Stimulated activated effector memory CD8-positive, alpha-beta T cell treated with anti-CD3 and anti-CD28 coated beads, Interleukin-12 subunit alpha, Interleukin-12 subunit beta, amount 100 ng/mL, for 72 hours (primary cell): ENCODE measurements at regions not wholly inside any gene's neighbourhood (a gene's known extent, or its start where the extent isn't known, plus 50 kb on each side); places are given as distances from the start of the nearest gene placed in this dataset.

ENCODE experiments used
- ATAC-seq: fragments of 150-1000 bp; cut with Tn5 transposase; 2 replicates; pipeline ENCODE4 v1.10.0; 2021
- DNase-seq, 2 donors: peaks; one replicate each; pipeline ENCODE4 v3.0.0; 2021 to 2022; ENCODE audit warnings: low spot score in 2 of 2
- H3K27ac Mint-ChIP-seq: one replicate; pipeline ENCODE4 v1.8.0; 2022; ENCODE audit warnings: mild to moderate bottlenecking, mixed read lengths
- H3K36me3 Mint-ChIP-seq: one replicate; pipeline ENCODE4 v1.8.0; 2022; ENCODE audit warnings: mild to moderate bottlenecking, mixed read lengths
- H3K4me1 Mint-ChIP-seq: one replicate; pipeline ENCODE4 v1.8.0; 2022; ENCODE audit warnings: mixed read lengths
- H3K4me3 Mint-ChIP-seq: one replicate; pipeline ENCODE4 v1.8.0; 2022; ENCODE audit warnings: mild to moderate bottlenecking, mixed read lengths
- H3K9me3 Mint-ChIP-seq: one replicate; pipeline ENCODE4 v1.8.0; 2022; ENCODE audit warnings: mixed read lengths

GRCh38 chr13:33934343-33934742 lies 116.4 kb downstream of the RFC3 start:
- H3K4me1 Mint-ChIP-seq = no peaks in the 10 kb centered on the region
- ATAC-seq (no peak), DNase-seq (no peak)
- H3K27ac Mint-ChIP-seq = no peak overlapping the region
- no peaks in the 10 kb centered on the region for H3K9me3 Mint-ChIP-seq
- H3K36me3 Mint-ChIP-seq = no peaks in the 10 kb centered on the region
- no peak overlapping the region for H3K4me3 Mint-ChIP-seq

- ATAC-seq = no peak
- DNase-seq = no peak
These were observed 117.0 kb downstream of the RFC3 start for GRCh38 chr13:33934951-33935371.

GRCh38 chr13:33935969-33936368 lies 118.0 kb downstream of the RFC3 start:
- DNase-seq (no peak), ATAC-seq (no peak)
- Mint-ChIP-seq H3K36me3 (no peaks in the 10 kb centered on the region), H3K9me3 (no peaks in the 10 kb centered on the region), H3K27ac (no peak overlapping the region), H3K4me1 (no peaks in the 10 kb centered on the region), H3K4me3 (no peak overlapping the region)

More at GRCh38 chr13:33934951-33935371, 117.0 kb downstream of the RFC3 start:
- H3K4me1 Mint-ChIP-seq = no peaks in the 10 kb centered on the region
- H3K9me3 Mint-ChIP-seq = no peaks in the 10 kb centered on the region
- no peaks in the 10 kb centered on the region for H3K36me3 Mint-ChIP-seq
- no peak overlapping the region for H3K4me3 Mint-ChIP-seq
- H3K27ac Mint-ChIP-seq = no peak overlapping the region

- H3K4me3 Mint-ChIP-seq = no peak overlapping the region
- H3K4me1 Mint-ChIP-seq = no peaks in the 10 kb centered on the region
- DNase-seq (no peak), ATAC-seq (no peak)
- H3K9me3 Mint-ChIP-seq = no peaks in the 10 kb centered on the region
- H3K36me3 Mint-ChIP-seq = no peaks in the 10 kb centered on the region
- no peak overlapping the region for H3K27ac Mint-ChIP-seq
These were observed 119.6 kb downstream of the RFC3 start for GRCh38 chr13:33937373-33938098.

- Mint-ChIP-seq H3K9me3 (no peaks in the 10 kb centered on the region), H3K36me3 (no peaks in the 10 kb centered on the region), H3K27ac (no peak overlapping the region), H3K4me3 (no peak overlapping the region), H3K4me1 (no peaks in the 10 kb centered on the region)
- DNase-seq (no peak), ATAC-seq (no peak)
These were observed 122.3 kb downstream of the RFC3 start for GRCh38 chr13:33940256-33940655.

GRCh38 chr13:33940898-33941297 lies 122.9 kb downstream of the RFC3 start:
- Mint-ChIP-seq H3K4me1 (no peaks in the 10 kb centered on the region), H3K36me3 (no peaks in the 10 kb centered on the region), H3K27ac (no peak overlapping the region), H3K4me3 (no peak overlapping the region), H3K9me3 (no peaks in the 10 kb centered on the region)
- DNase-seq (no peak), ATAC-seq (no peak)

GRCh38 chr13:33945477-33945876 lies 127.5 kb downstream of the RFC3 start:
- no peak overlapping the region for H3K4me3 Mint-ChIP-seq
- no peak for DNase-seq
- no peaks in the 10 kb centered on the region for H3K4me1 Mint-ChIP-seq
- H3K27ac Mint-ChIP-seq = no peak overlapping the region
- H3K36me3 Mint-ChIP-seq = no peaks in the 10 kb centered on the region
- H3K9me3 Mint-ChIP-seq = no peaks in the 10 kb centered on the region
- no peak for ATAC-seq

GRCh38 chr13:33953203-33953602 lies 135.3 kb downstream of the RFC3 start:
- Mint-ChIP-seq H3K4me1 (no peaks in the 10 kb centered on the region), H3K9me3 (no peaks in the 10 kb centered on the region), H3K36me3 (no peaks in the 10 kb centered on the region), H3K4me3 (no peak overlapping the region), H3K27ac (no peak overlapping the region)
- no peak for ATAC-seq
- no peak for DNase-seq

GRCh38 chr13:33953781-33954180 lies 135.8 kb downstream of the RFC3 start:
- Mint-ChIP-seq H3K27ac (no peak overlapping the region), H3K9me3 (no peaks in the 10 kb centered on the region), H3K4me1 (no peaks in the 10 kb centered on the region), H3K36me3 (no peaks in the 10 kb centered on the region), H3K4me3 (no peak overlapping the region)
- ATAC-seq (no peak), DNase-seq (no peak)

GRCh38 chr13:33956346-33956745 lies 138.4 kb downstream of the RFC3 start:
- Mint-ChIP-seq H3K36me3 (no peaks in the 10 kb centered on the region), H3K27ac (no peak overlapping the region), H3K4me1 (no peaks in the 10 kb centered on the region), H3K4me3 (no peak overlapping the region), H3K9me3 (no peaks in the 10 kb centered on the region)
- ATAC-seq = no peak
- DNase-seq = no peak

GRCh38 chr13:33957497-33957905 lies 139.6 kb downstream of the RFC3 start:
- H3K4me3 Mint-ChIP-seq = no peak overlapping the region
- H3K4me1 Mint-ChIP-seq = no peaks in the 10 kb centered on the region
- no peaks in the 10 kb centered on the region for H3K36me3 Mint-ChIP-seq
- no peak for DNase-seq
- no peaks in the 10 kb centered on the region for H3K9me3 Mint-ChIP-seq
- no peak overlapping the region for H3K27ac Mint-ChIP-seq
- ATAC-seq = no peak

GRCh38 chr13:33958964-33959363 lies 141.0 kb downstream of the RFC3 start:
- ATAC-seq (no peak), DNase-seq (no peak)
- Mint-ChIP-seq H3K4me1 (no peaks in the 10 kb centered on the region), H3K36me3 (no peaks in the 10 kb centered on the region), H3K4me3 (no peak overlapping the region), H3K9me3 (no peaks in the 10 kb centered on the region), H3K27ac (no peak overlapping the region)

GRCh38 chr13:33963134-33963533 lies 145.2 kb downstream of the RFC3 start:
- Mint-ChIP-seq H3K9me3 (peaks cover 3% of the 10 kb centered on the region), H3K27ac (no peak overlapping the region), H3K4me1 (no peaks in the 10 kb centered on the region), H3K36me3 (no peaks in the 10 kb centered on the region), H3K4me3 (no peak overlapping the region)
- DNase-seq (no peak), ATAC-seq (no peak)

- H3K4me3 Mint-ChIP-seq = no peak overlapping the region
- no peaks in the 10 kb centered on the region for H3K36me3 Mint-ChIP-seq
- no peak overlapping the region for H3K27ac Mint-ChIP-seq
- no peaks in the 10 kb centered on the region for H3K4me1 Mint-ChIP-seq
- peaks cover 3% of the 10 kb centered on the region for H3K9me3 Mint-ChIP-seq
- DNase-seq (no peak), ATAC-seq (no peak)
These were observed 145.9 kb downstream of the RFC3 start for GRCh38 chr13:33963895-33964294.

- H3K27ac Mint-ChIP-seq = no peak overlapping the region
- no peak for DNase-seq
- no peaks in the 10 kb centered on the region for H3K36me3 Mint-ChIP-seq
- H3K9me3 Mint-ChIP-seq = peaks cover 3% of the 10 kb centered on the region
- no peak for ATAC-seq
- H3K4me3 Mint-ChIP-seq = no peak overlapping the region
- no peaks in the 10 kb centered on the region for H3K4me1 Mint-ChIP-seq
These were observed 150.9 kb downstream of the RFC3 start for GRCh38 chr13:33968520-33969507.
